T-helper 2 cell treated with Interferon-gamma antibody and Interleukin-4, amounts not matched to agents 5 μg/mL and 100 μg/mL, for 36 hours (primary cell): ENCODE measurements at regions not wholly inside any gene's neighbourhood (a gene's known extent, or its start where the extent isn't known, plus 50 kb on each side); places are given as distances from the start of the nearest gene placed in this dataset.
"Not testable (repeated sequence)": the region's sequence is repeated elsewhere in the genome, so short reads cannot be mapped to it uniquely, and the experiment has no call there.

Experiments used
- DNase-seq: peaks from one replicate; pipeline ENCODE4 v3.0.0; 2021; ENCODE audit warnings: low spot score
- H3K27ac Mint-ChIP-seq: one replicate; pipeline ENCODE4 v1.8.0; 2021; ENCODE audit warnings: mild to moderate bottlenecking, mixed read lengths
- H3K27me3 Mint-ChIP-seq: one replicate; pipeline ENCODE4 v1.8.0; 2021; ENCODE audit warnings: low read depth, mixed read lengths
- H3K36me3 Mint-ChIP-seq: one replicate; pipeline ENCODE4 v1.8.0; 2021; ENCODE audit warnings: low read depth, mixed read lengths
- H3K4me1 Mint-ChIP-seq: one replicate; pipeline ENCODE4 v1.8.0; 2021; ENCODE audit warnings: low read depth, mixed read lengths
- H3K4me3 Mint-ChIP-seq: one replicate; pipeline ENCODE4 v1.8.0; 2022; ENCODE audit warnings: mild to moderate bottlenecking, moderate library complexity, mixed read lengths
- H3K9me3 Mint-ChIP-seq: one replicate; pipeline ENCODE4 v1.8.0; 2021; ENCODE audit warnings: mixed read lengths

- Mint-ChIP-seq H3K27ac (no peak overlapping the region), H3K4me1 (peaks cover 3% of the 10 kb centered on the region), H3K27me3 (no peaks in the 10 kb centered on the region), H3K9me3 (peaks cover 4% of the 10 kb centered on the region), H3K36me3 (no peaks in the 10 kb centered on the region), H3K4me3 (no peak overlapping the region)
- DNase-seq, result no peak
These were observed 166.5 kb downstream of the VSIG4 start for GRCh38 chrX:65873385-65873784.

GRCh38 chrX:65871671-65872311 lies 168.1 kb downstream of the VSIG4 start:
- Mint-ChIP-seq H3K36me3 (no peaks in the 10 kb centered on the region), H3K4me3 (no peak overlapping the region), H3K9me3 (peaks cover 4% of the 10 kb centered on the region), H3K27me3 (no peaks in the 10 kb centered on the region), H3K4me1 (peaks cover under 1% of the 10 kb centered on the region), H3K27ac (no peak overlapping the region)
- DNase-seq, result no peak

GRCh38 chrX:65870544-65870943 lies 169.3 kb downstream of the VSIG4 start:
- H3K27me3 Mint-ChIP-seq, H3K36me3 Mint-ChIP-seq, H3K27ac Mint-ChIP-seq, DNase-seq, H3K9me3 Mint-ChIP-seq, H3K4me3 Mint-ChIP-seq: not testable (repeated sequence)
- peaks cover 12% of the 10 kb centered on the region for H3K4me1 Mint-ChIP-seq

- Mint-ChIP-seq H3K9me3 (peaks cover 8% of the 10 kb centered on the region), H3K4me1 (peaks cover 17% of the 10 kb centered on the region), H3K4me3 (no peak overlapping the region), H3K27me3 (no peaks in the 10 kb centered on the region), H3K36me3 (peaks cover 2% of the 10 kb centered on the region), H3K27ac (peak overlapping the region; percentile 31)
- DNase-seq, result no peak
These were observed 173.1 kb downstream of the VSIG4 start for GRCh38 chrX:65866773-65867172.

GRCh38 chrX:65866146-65866545 lies 173.7 kb downstream of the VSIG4 start:
- Mint-ChIP-seq H3K4me3 (peak overlapping the region; percentile 50), H3K4me1 (peaks cover 23% of the 10 kb centered on the region), H3K9me3 (peaks cover 8% of the 10 kb centered on the region), H3K27me3 (no peaks in the 10 kb centered on the region), H3K36me3 (peaks cover 2% of the 10 kb centered on the region), H3K27ac (peak overlapping the region; percentile 68)
- DNase-seq, result peak; percentile 31

- no peak overlapping the region for H3K4me3 Mint-ChIP-seq
- no peak for DNase-seq
- peaks cover 33% of the 10 kb centered on the region for H3K4me1 Mint-ChIP-seq
- peaks cover 2% of the 10 kb centered on the region for H3K36me3 Mint-ChIP-seq
- no peaks in the 10 kb centered on the region for H3K27me3 Mint-ChIP-seq
- peaks cover 8% of the 10 kb centered on the region for H3K9me3 Mint-ChIP-seq
- H3K27ac Mint-ChIP-seq, result no peak overlapping the region
These were observed 177.2 kb downstream of the VSIG4 start for GRCh38 chrX:65862638-65863037.

DNA sequence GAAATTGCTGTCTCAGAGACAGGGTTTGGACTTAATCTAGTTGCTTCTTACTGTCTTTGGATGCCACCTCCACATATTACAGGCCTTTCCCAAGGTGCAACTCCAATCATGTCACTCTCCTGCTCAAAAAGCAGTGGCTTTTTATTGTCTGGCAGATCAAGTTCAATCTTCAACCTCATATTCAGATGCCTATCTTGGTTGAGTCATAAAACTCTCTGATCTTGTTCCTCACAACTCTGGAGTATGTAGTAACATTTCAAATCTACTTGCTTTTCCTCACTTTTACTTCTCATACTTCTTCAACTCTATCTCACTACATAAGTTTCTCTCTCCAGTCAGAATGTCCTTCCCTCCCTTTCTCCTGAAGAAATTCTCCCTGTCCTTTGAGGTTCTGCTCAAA lies 180.6 kb downstream of the VSIG4 start:
- H3K36me3 Mint-ChIP-seq, result peaks cover 4% of the 10 kb centered on the region
- peak overlapping the region; percentile 7 for H3K27ac Mint-ChIP-seq
- peaks cover 12% of the 10 kb centered on the region for H3K9me3 Mint-ChIP-seq
- no peak overlapping the region for H3K4me3 Mint-ChIP-seq
- no peak for DNase-seq
- no peaks in the 10 kb centered on the region for H3K27me3 Mint-ChIP-seq
- H3K4me1 Mint-ChIP-seq, result peaks cover 19% of the 10 kb centered on the region

DNA sequence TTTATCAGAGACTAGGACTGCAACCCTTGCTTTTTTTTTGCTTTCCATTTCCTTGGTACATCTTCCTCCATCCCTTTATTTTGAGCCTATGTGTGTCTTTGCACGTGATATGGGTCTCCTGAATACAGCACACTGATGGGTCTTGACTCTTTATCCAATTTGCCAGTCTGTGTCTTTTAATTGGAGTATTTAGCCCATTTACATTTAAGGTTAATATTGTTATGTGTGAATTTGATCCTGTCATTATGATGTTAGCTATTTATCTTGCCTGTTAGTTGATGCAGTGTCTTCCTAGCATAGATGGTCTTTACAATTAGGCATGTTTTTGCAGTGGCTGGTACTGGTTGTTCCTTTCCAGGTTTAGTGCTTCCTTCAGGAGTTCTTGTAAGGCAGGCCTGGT lies 185.4 kb downstream of the VSIG4 start:
- not testable (repeated sequence) for H3K36me3 Mint-ChIP-seq, H3K4me1 Mint-ChIP-seq, DNase-seq, H3K27me3 Mint-ChIP-seq, H3K4me3 Mint-ChIP-seq, H3K27ac Mint-ChIP-seq
- peaks cover 20% of the 10 kb centered on the region for H3K9me3 Mint-ChIP-seq

- H3K36me3 Mint-ChIP-seq, H3K4me3 Mint-ChIP-seq, DNase-seq, H3K27me3 Mint-ChIP-seq, H3K4me1 Mint-ChIP-seq, H3K27ac Mint-ChIP-seq: not testable (repeated sequence)
- H3K9me3 Mint-ChIP-seq, result peaks cover 20% of the 10 kb centered on the region
These were observed 183.9 kb downstream of the MSN start for GRCh38 chrX:65851306-65851705.

DNA sequence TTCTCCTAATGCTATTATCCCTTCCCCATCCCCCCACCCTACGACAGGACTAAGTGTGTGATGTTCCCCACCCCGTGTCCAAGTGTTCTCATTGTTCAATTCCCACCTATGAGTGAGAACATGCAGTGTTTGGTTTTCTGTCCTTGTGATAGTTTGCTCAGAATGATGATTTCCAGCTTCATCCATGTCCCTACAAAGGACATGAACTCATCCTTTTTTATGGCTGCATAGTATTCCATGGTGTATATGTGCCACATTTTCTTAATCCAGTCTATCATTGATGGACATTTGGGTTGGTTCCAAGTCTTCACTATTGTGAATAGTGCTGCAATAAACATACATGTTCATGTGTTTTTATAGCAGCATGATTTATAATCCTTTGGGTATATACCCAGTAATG lies 183.4 kb downstream of the MSN start:
- H3K27ac Mint-ChIP-seq, H3K36me3 Mint-ChIP-seq, H3K27me3 Mint-ChIP-seq, H3K4me1 Mint-ChIP-seq, H3K4me3 Mint-ChIP-seq, DNase-seq: not testable (repeated sequence)
- H3K9me3 Mint-ChIP-seq, result peaks cover 20% of the 10 kb centered on the region

GRCh38 chrX:65846974-65847373 lies 179.5 kb downstream of the MSN start:
- Mint-ChIP-seq H3K27ac (no peak overlapping the region), H3K36me3 (no peaks in the 10 kb centered on the region), H3K4me1 (no peaks in the 10 kb centered on the region), H3K27me3 (no peaks in the 10 kb centered on the region), H3K9me3 (peaks cover 1% of the 10 kb centered on the region), H3K4me3 (no peak overlapping the region)
- DNase-seq, result no peak

DNA sequence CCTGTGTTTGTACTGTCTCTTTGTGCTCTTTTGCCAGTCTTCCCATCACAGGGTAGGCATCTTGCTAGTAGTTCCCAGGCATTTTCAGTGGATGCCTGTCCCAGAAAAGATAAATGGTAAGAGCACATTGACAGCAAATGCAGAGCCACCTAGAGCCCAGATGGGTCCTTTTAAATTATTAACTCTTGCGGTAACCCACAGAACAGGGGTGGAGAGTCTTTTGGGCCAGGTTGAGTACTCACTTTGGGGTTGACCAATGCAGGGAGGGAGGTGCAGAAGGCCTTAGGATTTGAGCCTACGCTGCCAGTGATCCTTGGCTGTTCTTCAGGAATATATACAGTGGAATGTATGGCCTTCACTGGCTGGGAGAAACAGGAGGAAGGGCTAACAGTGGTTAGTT lies 173.8 kb downstream of the MSN start:
- no peak for DNase-seq
- no peaks in the 10 kb centered on the region for H3K9me3 Mint-ChIP-seq
- H3K4me1 Mint-ChIP-seq, result peaks cover 5% of the 10 kb centered on the region
- H3K27me3 Mint-ChIP-seq, result no peaks in the 10 kb centered on the region
- H3K36me3 Mint-ChIP-seq, result no peaks in the 10 kb centered on the region
- H3K27ac Mint-ChIP-seq, result no peak overlapping the region
- no peak overlapping the region for H3K4me3 Mint-ChIP-seq

DNA sequence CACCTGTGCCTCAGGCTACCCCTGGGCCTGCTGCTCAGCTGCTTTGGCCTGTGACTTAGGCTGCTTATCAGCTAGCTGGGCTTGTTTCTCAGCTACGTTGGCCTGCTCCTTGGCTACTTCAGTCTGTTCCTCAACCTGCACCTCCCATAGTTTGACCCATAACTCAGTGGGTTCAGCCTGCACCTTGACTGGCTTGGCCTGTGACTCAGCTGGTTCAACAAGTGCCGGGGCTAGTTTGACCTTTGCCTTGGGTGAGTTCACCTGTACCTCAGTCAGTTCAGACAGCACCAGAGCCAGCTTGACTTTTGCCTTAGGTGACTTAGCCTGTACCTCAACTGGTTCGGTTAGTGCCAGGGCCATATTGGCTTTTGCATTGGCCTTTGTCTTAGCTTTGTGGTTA lies 171.2 kb downstream of the MSN start:
- H3K36me3 Mint-ChIP-seq, result no peaks in the 10 kb centered on the region

DNA sequence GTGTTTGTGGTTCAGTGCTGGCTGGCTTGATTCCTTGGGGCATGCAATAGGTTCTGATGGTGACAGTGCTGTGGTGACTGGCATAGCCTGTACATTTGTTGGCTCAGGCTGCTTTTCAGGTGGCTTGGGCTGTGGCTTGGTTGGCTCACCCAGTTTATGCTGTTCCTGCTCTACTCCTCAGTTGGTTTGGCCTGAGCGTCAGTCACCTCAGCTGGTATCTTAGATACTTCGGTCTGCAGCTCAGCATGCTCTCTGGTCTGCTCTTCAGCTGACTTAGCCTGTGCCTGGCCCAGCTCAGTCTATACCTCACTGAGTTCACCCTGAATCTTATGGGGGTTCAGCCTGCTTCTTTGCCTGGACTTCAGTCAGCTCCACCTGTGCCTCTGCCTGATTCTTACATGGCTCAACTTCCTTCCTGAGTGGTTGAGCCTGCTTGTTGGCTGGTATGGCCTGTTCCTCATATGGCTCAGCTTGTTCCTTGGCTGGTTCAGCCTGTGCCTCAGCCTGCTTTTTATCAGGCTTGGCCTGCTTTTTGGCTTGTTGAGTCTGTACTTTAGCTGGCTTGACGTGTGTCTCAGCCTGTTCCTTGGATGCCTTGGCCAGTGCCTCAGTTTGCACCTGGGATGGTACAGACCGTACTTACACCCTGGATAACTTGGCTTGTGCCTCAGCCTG lies 170.6 kb downstream of the MSN start:
- no peaks in the 10 kb centered on the region for H3K9me3 Mint-ChIP-seq
- peaks cover 5% of the 10 kb centered on the region for H3K4me1 Mint-ChIP-seq
- H3K36me3 Mint-ChIP-seq, result no peaks in the 10 kb centered on the region
- no peaks in the 10 kb centered on the region for H3K27me3 Mint-ChIP-seq
- no peak overlapping the region for H3K4me3 Mint-ChIP-seq
- DNase-seq, result no peak
- no peak overlapping the region for H3K27ac Mint-ChIP-seq

More for the DNA sequence above, 171.2 kb downstream of the MSN start:
- DNase-seq, result no peak
- H3K27ac Mint-ChIP-seq, result no peak overlapping the region
- H3K4me3 Mint-ChIP-seq, result no peak overlapping the region
- peaks cover 5% of the 10 kb centered on the region for H3K4me1 Mint-ChIP-seq
- no peaks in the 10 kb centered on the region for H3K27me3 Mint-ChIP-seq
- H3K9me3 Mint-ChIP-seq, result no peaks in the 10 kb centered on the region

DNA sequence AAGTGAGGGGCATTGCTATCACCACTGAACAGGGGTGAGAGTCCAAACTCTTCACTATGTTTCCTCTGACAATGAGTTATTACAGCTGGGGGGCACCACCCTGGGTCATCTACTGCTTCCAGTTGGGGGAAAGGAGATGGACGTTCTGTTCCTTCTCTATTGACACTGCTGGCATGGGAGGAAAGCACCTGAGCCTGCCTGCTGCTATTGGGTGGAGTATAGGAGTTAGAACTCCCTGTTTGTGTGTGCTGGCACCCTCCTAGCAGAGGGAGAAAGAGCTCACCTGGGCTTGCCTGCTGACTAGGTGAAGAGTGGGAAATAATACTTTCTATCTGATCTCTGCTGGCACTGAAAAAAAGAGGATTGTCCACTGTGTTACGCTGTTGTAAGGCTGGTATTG lies 163.8 kb downstream of the MSN start:
- Mint-ChIP-seq H3K27ac (no peak overlapping the region), H3K36me3 (no peaks in the 10 kb centered on the region), H3K27me3 (no peaks in the 10 kb centered on the region), H3K4me1 (no peaks in the 10 kb centered on the region), H3K4me3 (no peak overlapping the region), H3K9me3 (no peaks in the 10 kb centered on the region)
- no peak for DNase-seq
